ENCODE measurements at regions not wholly inside any gene's neighbourhood (a gene's known extent, or its start where the extent isn't known, plus 50 kb on each side); places are given as distances from the start of the nearest gene placed in this dataset.
A peak's percentile ranks its signal among the peaks of the same experiment; 100 is the strongest.

DNA sequence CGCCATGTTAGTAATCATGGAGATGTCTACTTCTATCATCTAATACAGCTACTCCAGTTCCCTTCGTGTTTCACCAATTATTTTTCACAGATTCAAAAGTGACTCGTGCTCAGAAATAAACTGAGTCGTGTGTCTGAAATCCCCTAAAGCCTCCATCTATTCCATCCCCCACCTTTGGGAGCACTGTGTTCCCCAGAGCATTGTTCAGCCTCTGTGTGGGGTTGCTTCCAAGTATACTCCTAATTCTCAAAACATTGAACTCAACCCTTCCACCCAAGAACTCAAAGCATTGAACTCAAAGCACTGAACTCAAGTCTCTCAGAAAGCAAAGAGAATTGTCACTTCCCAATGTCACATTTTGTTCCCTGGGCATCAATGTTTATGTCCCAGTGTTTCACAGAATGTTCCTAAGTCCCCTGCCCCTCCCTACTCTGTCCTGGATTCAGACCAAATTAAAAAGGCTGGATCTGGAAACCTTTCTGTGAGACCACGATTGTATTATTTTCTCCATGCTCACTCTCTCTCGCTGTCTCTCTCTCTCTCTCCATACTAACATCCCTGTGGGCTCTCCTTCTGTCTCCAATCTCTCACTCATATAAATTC lies 138.5 kb upstream of the QRFPR start:
- DNase-seq (ENCODE audit: low spot score): no peak

DNA sequence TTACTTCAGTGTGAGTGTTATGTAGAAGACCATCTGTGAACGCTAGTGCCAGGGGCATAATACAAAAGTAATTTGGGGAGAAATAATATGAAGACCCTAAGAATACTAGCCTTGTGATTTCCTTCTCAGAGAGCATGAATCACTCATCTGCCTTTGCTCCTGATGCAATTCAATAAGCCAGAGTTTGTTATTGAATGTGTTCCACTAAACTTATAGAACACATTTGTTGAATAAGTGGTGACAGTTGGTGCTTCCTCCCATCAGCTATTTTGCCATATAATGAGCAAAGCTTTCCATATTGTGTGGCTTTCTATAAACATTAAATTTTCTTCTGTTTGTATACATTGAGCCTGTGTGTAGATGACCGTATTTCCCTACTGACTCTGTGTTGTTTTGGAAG lies 136.4 kb upstream of the QRFPR start:
- no peak for DNase-seq (ENCODE audit: low spot score)

DNA sequence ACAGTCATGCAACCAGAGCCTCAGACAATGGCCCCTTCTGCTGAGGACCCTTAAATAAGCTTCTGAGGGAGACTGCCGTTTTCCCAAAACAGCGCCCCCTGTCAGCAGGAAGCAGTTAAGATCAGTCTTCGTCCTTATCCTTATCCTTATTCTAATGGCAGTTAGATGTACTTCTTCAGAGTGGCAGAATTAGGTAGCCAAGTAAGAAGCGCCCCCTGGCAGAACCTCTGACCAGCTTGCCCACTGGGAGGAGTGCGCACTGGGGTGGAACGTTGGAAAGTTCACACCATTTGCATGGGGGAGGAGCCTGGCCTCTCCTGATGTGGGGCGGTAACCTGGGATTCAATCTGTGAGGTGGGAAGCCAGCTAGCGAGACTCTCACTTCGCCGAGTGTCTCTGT lies 133.6 kb upstream of the QRFPR start:
- DNase-seq (ENCODE audit: low spot score): no peak

DNA sequence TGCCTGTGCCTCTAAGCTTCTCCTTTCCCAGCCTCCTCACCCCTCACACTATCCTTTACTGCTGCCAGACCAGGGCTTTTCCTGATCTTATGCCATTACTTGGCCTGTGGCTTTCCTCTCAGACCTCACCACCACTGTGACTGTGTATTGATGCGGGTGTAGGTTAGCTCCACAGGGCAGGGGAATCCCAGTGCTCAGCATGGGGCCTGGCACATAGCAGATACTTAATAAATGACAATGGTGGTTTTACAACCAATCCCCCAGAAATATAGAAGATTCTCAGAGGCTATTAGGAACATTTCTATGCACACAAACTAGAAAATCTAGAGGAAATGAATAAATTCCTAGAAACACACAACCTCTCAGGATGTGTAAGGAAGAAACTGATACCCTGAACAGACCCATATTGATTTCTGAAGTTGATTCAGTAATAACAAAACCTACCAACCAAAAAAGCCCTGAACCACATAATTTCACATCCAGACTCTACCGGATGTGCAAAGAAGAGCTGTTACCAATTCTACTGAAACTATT lies 129.6 kb upstream of the QRFPR start:
- DNase-seq (ENCODE audit: low spot score): no peak

DNA sequence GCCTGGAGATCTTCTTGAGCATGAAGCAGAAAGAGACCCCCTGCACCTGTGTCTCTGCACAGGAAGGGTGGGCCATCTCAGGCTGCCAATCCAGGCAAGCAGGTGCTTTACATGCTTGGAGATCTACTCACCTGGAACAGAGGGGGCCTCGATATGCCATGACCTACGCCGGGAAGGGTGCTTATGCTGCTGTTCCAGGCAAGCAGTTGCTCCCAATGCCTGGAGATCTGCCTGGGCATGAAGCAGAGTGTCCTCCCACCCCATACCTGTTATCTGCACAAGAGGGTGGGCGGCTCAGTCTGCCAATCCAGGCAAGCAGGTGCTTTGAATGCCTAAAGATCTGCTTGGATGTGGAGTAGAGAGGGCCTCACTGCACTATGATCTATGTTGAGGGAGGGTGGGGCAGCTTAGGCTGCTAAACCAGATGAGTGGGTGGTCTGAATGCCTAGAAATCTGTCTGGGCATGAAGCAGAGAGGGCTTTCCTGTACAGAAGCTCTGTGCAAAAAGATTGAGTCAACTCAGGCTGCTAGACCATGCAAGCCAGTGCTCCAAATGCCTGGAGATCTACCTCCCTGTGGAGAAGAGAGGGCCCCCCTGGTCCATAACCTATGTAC lies 104.5 kb upstream of the QRFPR start:
- no peak for DNase-seq (ENCODE audit: low spot score)

DNA sequence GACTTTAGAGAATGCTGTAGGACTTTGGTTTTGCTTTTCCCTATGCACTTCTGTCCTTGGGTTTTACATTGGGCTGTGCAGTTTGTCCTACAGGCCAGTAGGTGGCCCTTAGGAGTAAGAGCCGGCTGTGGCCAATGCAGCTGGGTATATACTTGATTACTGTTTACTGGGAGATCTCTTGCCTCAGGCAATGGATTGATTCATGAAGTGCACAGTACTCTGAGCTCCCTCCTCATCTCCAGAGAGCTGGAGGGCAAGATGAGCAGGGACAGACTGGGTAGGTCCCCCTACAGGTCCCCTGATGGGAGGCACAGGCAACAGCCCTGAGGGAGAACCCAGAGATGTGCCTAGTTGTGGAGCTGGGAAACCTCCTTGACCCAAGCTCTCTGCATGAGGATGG lies 103.8 kb upstream of the QRFPR start:
- DNase-seq (ENCODE audit: low spot score): peak; percentile 26

DNA sequence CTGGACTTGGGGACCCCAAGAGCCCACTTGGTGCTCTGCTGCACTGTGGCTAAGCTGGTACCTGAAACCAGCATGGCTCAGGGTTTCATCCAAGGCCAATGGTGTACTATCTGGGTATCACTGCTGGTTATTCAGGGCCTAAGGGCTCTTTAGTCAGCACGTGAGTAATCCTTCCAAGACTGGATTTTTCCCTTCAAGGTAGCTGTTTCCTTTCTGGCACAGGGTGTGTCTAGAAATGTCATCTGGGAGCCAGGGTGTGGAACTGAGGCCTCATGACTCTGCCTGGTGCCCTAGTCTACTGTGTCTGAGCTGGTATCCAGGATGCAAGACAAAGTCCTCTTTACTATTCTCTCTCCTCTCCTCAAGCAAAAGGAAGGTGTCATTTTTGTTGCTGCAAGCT lies 99.0 kb upstream of the QRFPR start:
- no peak for DNase-seq (ENCODE audit: low spot score)

DNA sequence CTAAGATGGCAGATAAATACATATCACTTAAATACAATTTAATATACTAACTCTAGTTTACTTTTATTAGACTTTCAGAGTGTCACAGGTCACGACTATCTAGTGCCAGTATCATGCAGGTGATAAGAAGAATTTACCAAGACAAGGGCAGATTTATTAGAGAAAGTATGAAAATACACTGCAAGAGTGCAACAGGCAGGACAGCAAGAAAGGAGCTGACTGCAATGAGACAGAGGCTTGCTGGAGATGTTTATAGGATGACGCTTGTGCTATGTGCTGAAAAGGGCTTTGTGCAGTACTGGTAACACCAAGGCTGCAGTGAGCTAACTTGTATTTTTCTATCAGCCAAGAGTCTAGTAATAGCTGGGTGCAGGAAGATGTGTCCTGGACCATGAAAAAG lies 96.7 kb upstream of the QRFPR start:
- DNase-seq (ENCODE audit: low spot score): no peak

DNA sequence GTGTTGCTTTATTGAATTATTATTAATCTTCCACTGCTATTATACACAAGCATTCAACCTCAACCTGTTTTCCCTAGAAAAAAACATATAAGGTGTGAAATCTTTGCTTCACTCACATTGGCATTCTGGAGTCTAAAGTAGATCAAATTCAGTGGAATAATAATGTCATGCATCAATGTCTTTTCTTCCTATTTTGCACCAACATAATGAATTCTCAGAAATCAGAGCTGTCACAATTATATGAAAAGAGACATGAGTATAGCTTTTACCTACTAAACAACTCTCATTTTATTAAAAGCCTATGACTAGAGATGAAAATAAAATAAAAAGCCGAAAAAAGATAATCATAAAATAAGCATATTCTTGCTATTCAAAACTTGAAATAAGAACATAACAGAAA lies 96.3 kb upstream of the QRFPR start:
- no peak for DNase-seq (ENCODE audit: low spot score)

DNA sequence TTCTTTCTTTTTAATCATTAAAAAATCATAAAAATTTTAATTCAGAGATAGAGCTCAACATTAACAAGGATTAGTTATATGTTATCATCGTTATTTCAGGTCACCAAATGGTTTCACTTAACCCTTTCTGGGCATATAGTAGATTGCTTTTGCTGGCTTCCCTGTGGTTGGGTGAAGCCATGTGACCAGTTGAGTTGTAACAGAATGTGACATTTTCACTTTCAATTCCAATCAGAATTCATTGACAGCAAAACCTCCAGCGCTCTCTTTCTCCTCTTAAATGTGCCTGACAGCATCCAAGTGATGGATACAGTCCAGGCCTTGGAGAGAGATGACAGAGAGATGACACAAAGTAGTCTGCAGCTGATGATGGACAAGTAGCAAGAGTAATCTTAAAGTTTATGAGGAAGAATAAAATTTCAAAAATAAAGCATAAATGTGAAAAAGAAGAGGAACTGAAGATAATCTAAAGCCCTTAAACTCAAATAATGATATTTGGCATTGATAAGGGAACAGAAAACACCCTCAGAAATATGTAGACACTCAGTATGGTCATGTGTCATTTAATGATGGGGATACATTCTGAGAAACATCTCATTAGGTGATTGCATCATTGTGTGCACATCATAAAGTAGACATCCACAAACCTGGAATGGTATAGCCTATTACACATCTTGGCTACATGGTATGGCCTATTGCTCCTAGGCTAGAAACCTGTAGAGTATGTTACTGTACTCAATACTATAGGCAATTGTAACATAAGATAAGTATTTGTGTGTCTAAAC lies 92.3 kb upstream of the QRFPR start:
- DNase-seq (ENCODE audit: low spot score): no peak

DNA sequence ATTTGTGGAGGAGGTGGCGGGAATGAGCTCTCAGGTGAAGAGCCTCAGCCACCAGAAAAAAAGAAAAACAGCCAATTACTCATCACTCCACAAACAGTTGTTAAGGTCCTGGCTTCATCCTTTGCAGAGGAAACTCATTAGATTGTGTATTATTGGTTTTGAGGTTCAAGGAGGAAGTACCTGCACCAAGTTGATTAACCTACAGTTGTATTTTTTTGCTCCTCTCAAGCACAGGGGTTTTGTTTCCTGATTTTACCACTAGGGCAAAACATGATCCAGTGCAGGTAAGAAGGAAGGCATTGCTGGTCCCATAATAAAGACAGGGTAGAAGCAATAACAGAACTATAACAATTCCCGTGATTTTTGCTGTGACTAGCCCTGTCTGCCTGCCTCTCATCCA lies 84.0 kb upstream of the QRFPR start:
- peak; percentile 10 for DNase-seq (ENCODE audit: low spot score)

DNA sequence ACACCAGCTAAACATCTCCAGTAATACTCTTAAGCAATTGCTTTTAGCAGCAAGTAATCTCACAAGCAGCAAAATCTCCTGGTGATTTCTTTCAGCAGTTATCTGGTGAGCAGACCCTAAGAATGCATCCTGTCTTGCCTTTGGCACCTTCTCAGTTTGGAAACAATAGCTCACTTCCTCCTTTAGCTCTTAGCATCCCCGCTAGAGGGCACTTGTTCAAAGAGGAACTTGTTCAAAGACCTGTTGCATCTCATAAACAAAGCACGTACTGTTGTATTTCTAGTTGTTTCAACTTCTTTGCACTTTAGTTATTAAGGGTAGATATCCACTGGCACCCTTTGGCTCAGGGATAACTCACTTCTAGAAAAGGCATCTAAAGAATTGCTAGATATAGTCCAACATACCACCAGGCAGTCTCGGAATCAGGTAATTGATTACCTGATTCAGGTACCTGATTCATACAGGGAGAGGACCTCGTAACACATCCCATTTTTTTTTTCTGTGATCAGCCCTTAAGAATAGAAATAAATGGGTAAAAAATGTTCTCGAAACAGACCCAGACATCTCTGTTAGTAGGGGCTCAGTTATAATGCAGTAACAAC lies 81.9 kb upstream of the QRFPR start:
- peak; percentile 63 for DNase-seq (ENCODE audit: low spot score)

DNA sequence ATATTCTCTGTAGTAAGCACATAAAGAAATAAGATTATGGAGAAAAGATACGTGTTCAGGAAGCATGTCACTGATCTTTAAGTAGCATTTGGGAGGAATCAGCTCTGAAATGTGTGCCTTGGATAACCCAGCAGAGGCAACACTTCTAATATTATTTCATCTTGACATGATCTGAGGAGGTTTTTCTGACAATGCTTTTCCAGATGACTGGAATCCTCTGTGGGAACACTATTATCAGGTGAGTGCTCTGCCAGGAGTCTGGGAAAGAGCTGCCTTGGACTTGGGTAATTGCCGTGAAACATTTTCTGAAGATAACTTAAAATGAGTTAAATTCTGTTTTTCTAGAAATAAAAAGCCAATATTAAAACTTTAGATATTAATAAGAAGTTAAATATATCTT lies 78.2 kb upstream of the QRFPR start:
- DNase-seq (ENCODE audit: low spot score): no peak

DNA sequence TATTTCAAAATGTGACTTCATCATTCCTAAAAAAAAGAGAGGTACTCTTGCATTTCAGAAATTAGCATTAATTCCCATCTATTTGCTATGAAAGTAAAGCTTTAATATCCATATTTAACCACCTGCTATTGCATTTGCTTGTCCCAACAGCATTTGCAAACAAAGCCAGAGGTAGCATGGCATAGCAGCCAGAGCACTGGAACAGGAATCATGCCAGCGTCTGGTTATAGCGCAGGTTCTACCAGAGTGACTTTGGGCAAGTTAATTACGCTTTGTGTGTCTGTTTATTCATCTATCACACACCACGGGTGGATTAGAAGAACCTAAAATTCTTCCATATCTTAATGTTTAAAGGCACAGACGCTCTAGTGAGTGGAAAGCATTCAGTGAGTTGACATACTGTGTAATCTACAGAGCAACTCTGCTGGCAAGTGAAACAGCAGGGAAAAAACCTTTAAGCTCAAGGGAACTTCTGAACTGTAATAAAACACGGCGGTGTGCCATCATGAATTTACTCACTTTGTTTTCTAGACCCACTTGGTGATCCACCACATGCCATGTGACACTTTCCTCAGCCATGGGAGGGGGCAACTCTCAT lies 76.6 kb upstream of the QRFPR start:
- no peak for DNase-seq (ENCODE audit: low spot score)

DNA sequence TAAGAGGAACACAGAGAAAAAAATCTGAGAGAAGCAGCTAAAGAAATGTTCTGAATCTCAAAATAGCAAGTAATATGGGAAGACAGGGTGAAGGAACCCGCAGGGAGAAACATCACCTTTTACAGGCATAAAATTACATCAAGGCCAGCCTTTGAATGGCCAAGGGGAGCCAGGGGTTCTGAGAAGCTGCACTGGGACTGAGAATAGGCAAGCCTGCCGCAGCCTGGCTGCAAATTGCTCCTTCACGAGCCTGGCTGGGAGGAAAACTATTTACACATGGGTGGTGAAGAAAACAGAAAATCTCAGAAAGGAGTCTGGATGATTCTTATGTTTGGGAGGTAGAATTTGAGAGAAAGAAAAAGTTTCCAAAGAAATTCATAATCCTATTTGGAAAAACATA lies 74.5 kb upstream of the QRFPR start:
- no peak for DNase-seq (ENCODE audit: low spot score)

DNA sequence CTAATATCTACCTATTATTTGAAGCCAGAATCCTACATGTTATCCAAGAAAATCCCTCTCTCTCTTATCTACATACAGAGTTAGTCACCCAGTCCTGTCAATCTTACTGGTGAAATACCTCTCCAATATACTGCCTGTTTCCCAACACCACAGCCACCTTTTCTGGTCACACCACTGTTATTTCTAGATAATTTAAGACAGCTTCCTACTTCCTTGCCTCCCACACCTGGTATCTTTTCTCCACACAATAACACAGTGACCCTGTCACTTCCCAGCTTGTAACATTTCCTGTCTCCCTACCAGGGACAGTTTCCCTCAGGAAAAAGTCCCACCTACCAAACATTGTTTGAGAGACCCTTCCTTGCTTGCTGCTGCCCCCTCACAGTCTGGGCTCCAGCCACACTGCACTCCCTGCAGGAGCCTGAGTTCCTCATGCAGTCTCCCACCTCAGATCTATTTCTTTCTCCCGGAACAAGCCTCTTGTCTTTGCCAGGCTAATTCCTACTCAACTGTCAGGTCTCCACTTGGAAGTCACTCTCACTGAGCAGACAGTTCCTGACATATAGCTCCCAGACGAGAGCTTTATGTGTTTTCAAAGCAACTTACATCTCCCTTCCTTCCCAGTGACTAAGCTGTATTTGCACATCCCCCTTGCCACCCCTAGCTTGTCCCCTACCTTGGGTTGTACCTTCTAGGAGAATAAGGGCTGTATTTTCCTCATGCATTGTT lies 73.6 kb upstream of the QRFPR start:
- no peak for DNase-seq (ENCODE audit: low spot score)

DNA sequence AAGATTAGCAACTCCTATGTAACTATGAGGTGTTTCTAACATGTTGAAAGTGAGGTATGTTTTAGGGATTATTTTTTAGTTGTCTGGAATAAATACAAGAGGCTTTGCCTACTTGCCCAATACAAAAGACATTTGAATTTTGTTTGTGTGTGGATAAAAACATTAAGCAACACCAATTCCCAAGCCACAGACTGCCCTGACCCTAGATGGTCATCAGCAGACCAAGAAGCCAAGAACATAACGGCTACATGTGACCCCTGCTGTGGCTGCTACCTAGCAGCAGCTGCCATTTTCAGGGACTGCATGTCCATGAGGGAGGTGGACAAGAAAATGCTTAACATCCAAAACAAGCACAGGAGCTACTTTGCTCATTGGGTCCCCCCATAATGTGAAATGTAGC lies 70.5 kb upstream of the QRFPR start:
- DNase-seq (ENCODE audit: low spot score): no peak

DNA sequence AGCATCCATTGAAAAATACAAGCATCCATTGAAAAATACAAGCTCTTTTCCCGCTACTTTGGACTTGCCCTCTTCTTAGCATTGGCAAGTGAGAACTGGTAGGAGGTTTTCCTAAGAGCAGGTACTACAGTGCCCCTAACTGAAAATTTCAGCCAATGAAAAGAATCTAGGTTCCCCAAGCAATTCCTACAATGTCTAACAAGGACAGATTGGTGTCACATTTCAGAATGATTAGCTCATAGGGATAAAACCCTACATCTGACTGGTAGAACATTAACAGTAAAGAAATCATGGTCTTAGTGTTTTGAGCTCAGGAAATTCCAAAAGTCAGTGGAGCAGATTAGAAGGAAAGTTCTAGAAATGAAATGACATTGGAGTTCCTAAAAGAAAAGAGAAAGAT lies 68.6 kb upstream of the QRFPR start:
- DNase-seq (ENCODE audit: low spot score): no peak

DNA sequence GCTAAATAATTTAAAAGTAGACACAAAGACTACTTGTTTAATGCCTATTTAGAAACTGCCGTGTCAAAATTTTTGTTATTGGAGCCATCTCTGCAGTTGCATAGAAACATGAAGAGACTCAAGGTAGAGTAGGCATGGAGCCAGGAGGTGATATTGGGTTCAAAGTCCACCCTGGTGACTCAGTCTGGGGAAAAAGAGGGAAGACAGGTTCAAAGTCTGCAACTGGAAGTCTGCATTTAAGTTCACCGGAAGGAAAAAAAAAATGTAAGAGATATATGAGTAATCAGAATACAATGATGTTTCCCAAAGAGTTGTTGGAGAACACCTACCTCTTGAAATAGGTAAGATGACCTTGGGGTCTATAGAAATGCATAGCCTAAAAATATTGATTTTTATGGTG lies 67.4 kb upstream of the QRFPR start:
- peak; percentile 92 for DNase-seq (ENCODE audit: low spot score)

DNA sequence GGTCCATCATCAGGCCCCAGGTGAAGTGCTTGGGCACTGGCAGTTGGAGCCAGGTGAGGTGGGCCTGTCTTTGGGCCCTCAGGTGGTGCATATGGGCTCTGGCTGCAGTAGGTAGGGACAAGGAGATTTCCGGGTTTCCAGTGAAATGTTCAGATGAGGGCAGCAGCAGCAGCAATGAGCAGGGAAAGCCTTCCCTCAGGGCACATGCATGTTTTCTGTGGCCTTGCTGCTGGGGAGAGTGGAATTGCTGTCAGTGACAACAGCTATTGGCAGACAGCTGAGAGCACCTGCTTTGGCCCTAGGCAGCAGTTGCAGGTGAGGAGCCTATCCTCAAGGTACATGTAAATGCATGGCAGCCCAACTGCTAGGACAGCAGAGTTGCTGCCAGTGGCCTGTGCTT lies 58.9 kb upstream of the QRFPR start:
- no peak for DNase-seq (ENCODE audit: low spot score)

All from HT-29 (cell line).